ENCODE measurements at regions not wholly inside any gene's neighbourhood (a gene's known extent, or its start where the extent isn't known, plus 50 kb on each side); places are given as distances from the start of the nearest gene placed in this dataset.

GRCh38 chr9:23962101-23962500, 136.1 kb upstream of the ELAVL2 start (continued):
- TF ChIP-seq ZBTB49 (tag by site-specific recombination; IDR thresholded peaks at IDR 0.05; ENCODE audit: low read depth) (no peak), YY2 (tag by site-specific recombination; IDR thresholded peaks at IDR 0.05) (no peak)

GRCh38 chr9:23945897-23946296, 119.9 kb upstream of the ELAVL2 start:
- H3K9me3 ChIP-seq (ENCODE audit: control insufficient read depth, insufficient read depth, low read depth, low read length): no peaks in the 10 kb centered on the region
- H3K4me1 ChIP-seq (ENCODE audit: control insufficient read depth, insufficient read depth, low read length): no peaks in the 10 kb centered on the region
- ChIA-PET POLR2A (no interaction called here), CTCF (no interaction called here)
- no peaks in the 10 kb centered on the region for H3K36me3 ChIP-seq (ENCODE audit: control insufficient read depth in 2 of 2, insufficient read depth in 1 of 2, low read length in 2 of 2)
- no peak overlapping the region for H3K27ac ChIP-seq (ENCODE audit: extremely low read depth, low read depth, low read length)
- TF ChIP-seq MYNN (tag by site-specific recombination; IDR thresholded peaks at IDR 0.05; ENCODE audit: borderline replicate concordance) (no peak), ZNF354C (tag by site-specific recombination; IDR thresholded peaks at IDR 0.05; ENCODE audit: borderline replicate concordance, low read depth) (no peak), CTCF (tag by site-specific recombination; IDR thresholded peaks at IDR 0.05) (no peak), ZNF394 (tag by site-specific recombination; IDR thresholded peaks at IDR 0.05; ENCODE audit: borderline replicate concordance) (no peak), HOXD13 (CRISPR knock-in tag; IDR thresholded peaks at IDR 0.05; ENCODE audit: borderline replicate concordance) (no peak), ZNF416 (tag by site-specific recombination; IDR thresholded peaks at IDR 0.05) (no peak), ZNF629 (tag by site-specific recombination; IDR thresholded peaks at IDR 0.05) (no peak), ZNF530 (tag by site-specific recombination; IDR thresholded peaks at IDR 0.05; ENCODE audit: low read depth) (no peak), ZSCAN23 (tag by site-specific recombination; IDR thresholded peaks at IDR 0.05) (no peak), ZNF600 (tag by site-specific recombination; IDR thresholded peaks at IDR 0.05) (no peak), ZNF16 (tag by site-specific recombination; IDR thresholded peaks at IDR 0.05; ENCODE audit: low read depth) (no peak)
- H3K4me3 ChIP-seq (ENCODE audit: low read depth, low read length): no peak overlapping the region

- ChIA-PET CTCF (no interaction called here), POLR2A (no interaction called here)
- H3K4me3 ChIP-seq (ENCODE audit: low read depth, low read length): no peak overlapping the region
- H3K9me3 ChIP-seq (ENCODE audit: control insufficient read depth, insufficient read depth, low read depth, low read length): no peaks in the 10 kb centered on the region
- H3K4me1 ChIP-seq (ENCODE audit: control insufficient read depth, insufficient read depth, low read length): no peaks in the 10 kb centered on the region
- TF ChIP-seq IKZF3 (tag by site-specific recombination; IDR thresholded peaks at IDR 0.05): no peak
- TF ChIP-seq ZNF48 (tag by site-specific recombination; IDR thresholded peaks at IDR 0.05): no peak
- no peak for TF ChIP-seq ZNF10 (tag by site-specific recombination; IDR thresholded peaks at IDR 0.05)
- TF ChIP-seq HOXC10 (CRISPR knock-in tag; IDR thresholded peaks at IDR 0.05): no peak
- no peak for TF ChIP-seq KLF7 (tag by site-specific recombination; IDR thresholded peaks at IDR 0.05; ENCODE audit: borderline replicate concordance)
- no peaks in the 10 kb centered on the region for H3K36me3 ChIP-seq (ENCODE audit: control insufficient read depth in 2 of 2, insufficient read depth in 1 of 2, low read length in 2 of 2)
- H3K27ac ChIP-seq (ENCODE audit: extremely low read depth, low read depth, low read length): no peak overlapping the region
These were observed 115.0 kb upstream of the ELAVL2 start for GRCh38 chr9:23941051-23941450.

GRCh38 chr9:23938908-23939307, 112.9 kb upstream of the ELAVL2 start:
- Histone ChIP-seq H3K36me3 (ENCODE audit: control insufficient read depth in 2 of 2, insufficient read depth in 1 of 2, low read length in 2 of 2) (no peaks in the 10 kb centered on the region), H3K27ac (ENCODE audit: extremely low read depth, low read depth, low read length) (no peak overlapping the region), H3K9me3 (ENCODE audit: control insufficient read depth, insufficient read depth, low read depth, low read length) (no peaks in the 10 kb centered on the region), H3K4me1 (ENCODE audit: control insufficient read depth, insufficient read depth, low read length) (no peaks in the 10 kb centered on the region), H3K4me3 (ENCODE audit: low read depth, low read length) (no peak overlapping the region)
- CTCF ChIA-PET: no interaction called here
- POLR2A ChIA-PET: no interaction called here
- TF ChIP-seq MEIS1 (CRISPR knock-in tag; IDR thresholded peaks at IDR 0.05; ENCODE audit: borderline replicate concordance) (no peak), ZNF10 (tag by site-specific recombination; IDR thresholded peaks at IDR 0.05) (no peak), ZNF423 (tag by site-specific recombination; IDR thresholded peaks at IDR 0.05) (no peak)
